Activated T-cell treated with anti-CD3 and anti-CD28 coated beads, Interleukin-2, amount 50 U/mL, for 48 hours (primary cell): ENCODE measurements at regions not wholly inside any gene's neighbourhood (a gene's known extent, or its start where the extent isn't known, plus 50 kb on each side); places are given as distances from the start of the nearest gene placed in this dataset.

Source experiments
- DNase-seq, 2 experiments: peaks; one replicate each; pipeline ENCODE4 v3.0.0-alpha.2; 2020

DNA sequence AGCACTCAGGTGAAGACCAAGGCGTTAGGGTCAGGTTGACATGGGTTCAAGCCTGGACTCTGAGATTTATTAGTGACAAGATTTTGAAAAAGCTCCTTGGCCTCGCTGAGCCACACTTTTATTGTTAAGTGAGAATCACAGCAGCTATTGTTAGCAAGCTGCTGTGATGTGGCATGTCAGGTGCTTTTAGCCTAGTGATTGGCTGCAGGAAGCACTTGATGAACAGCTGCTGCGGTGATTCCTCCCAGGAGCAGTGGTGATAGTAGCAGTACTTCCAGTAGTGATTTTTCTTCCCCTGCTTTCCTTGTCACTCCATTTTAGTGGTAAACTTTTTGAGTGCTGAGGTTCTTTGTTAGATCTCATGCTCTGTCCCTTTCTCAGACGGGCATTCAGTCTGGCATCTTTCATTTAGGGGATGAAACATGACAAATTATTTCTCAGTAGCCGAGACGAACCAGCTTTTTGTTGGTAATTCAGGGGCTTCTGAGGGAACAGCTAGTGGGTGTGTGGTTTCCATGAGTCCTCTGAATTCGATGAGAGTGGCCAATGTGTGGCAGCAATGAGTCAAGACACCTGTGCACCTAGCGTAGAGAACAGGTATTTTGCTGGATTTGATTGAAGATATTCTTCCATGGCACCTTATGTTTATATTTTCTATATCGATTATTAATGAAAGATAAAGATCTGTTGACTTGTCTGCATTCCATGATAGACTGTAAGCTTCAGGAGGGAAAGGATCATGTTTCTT is 696.7 kb downstream of the DHX35 start:
- no peak for DNase-seq

DNA sequence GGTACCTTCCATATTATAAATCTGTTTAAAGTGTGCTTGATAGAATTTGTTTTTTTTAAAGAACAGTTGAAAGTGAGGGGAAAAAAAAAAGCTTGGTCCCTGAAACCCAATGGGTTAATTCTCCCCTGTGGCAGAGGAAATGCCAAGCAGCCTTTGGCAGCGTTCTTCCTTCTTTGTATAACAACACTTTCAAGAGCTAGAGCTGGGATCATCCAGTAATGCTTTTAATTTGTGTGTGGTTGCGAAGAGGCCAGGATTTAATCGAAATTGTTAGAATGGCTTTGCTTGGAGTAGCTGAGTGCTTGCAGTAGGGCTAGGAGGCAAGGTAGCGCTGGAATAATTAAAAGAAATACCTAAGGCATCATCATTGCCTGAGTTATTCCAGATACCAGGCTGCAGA is 692.0 kb downstream of the DHX35 start:
- no peak for DNase-seq

DNA sequence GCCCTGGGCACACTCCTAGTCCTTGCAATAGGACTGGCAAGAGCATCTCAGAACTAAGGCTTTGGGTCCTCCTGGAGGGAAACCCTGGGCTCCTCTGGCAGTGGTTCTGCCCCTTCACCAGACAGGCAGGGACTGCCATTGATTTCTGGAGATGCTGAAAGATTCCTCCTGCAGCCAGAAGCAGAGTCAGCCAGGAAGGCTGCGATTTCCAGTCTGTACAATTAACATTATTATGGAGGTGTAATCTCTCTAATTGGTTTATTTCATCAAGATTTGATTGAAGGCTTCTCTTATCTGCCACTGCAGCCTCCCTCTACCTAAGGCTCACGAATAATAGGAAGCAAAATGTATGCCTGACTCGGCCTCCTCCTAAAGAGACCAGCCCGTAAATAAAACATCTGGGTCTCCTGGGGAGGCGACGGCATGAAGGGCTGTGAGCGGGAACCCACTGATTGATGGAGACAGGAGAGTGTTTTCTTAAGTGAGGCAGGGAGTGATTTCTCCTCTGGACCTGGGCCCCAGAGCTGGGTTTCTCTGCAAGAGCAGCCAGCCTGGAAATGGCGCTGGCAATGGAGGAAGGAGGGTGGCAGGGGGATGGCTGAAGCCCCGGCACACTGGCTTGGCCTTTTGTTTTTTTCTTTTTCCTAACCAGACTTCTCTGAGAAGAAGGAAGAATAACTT is 689.6 kb downstream of the DHX35 start:
- no peak for DNase-seq

DNA sequence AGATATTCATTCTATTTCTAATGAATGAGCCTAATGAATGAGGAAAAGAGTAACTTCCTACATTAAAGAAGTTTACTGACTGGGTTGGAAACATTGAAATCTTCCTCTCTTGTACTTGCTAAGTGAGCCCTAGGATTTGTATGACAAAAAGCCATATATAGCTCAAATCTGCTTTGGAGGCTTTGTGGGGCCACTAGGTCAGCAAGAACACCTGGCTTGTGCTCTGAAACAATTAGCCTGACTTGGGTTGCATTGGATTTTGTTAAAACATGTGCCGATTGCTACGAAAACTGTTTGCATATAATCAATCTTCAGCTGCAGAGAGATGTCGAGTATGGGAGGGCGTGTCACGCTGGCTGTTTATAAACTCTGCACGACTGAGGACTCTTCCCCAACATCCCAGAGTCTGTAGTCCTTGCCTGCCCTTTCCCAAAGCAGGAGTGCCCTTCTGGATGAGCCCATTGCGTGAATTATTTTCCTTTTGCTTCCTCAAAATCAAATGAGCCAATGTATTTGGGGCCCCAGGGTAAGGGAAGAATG is 684.8 kb downstream of the DHX35 start:
- no peak for DNase-seq

DNA sequence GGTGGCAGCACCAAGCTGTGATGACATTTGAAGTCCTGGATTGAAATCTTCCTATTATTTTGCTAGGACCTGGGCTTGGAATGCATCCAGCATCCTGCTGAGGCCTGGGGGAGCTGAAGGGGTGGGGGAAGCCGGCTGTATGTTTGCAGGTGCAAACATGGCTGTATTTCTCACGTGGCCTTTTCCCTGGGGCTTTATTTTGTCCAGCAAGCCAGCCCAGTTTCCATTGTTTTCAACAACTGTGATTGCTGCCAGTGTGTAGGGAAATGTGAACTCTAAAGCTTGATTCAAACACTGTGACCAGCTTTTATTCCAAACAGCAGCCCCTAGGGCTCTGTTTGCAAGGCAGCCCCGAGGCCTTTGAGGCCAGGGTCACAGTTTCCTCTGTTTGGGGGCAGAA is 683.0 kb downstream of the DHX35 start:
- no peak for DNase-seq

DNA sequence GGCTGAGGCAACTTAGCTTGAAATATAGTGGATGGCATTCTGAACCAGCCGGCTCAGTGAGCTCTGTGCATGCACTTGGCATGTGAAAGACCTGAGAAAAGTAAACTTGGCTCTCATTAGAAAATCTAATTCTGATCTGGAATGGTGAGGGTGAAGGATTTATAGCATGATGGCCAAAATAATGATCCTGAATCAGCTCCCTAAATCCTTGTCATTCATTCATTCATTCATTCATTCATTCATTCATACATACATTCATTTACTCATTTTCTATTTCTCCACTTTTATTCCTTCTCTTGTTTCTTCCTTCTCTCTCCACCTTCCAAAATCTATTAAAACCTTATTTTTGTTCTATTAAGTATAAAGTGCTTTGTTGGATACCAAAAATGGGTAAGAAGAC is 681.1 kb downstream of the DHX35 start:
- DNase-seq = no peak

DNA sequence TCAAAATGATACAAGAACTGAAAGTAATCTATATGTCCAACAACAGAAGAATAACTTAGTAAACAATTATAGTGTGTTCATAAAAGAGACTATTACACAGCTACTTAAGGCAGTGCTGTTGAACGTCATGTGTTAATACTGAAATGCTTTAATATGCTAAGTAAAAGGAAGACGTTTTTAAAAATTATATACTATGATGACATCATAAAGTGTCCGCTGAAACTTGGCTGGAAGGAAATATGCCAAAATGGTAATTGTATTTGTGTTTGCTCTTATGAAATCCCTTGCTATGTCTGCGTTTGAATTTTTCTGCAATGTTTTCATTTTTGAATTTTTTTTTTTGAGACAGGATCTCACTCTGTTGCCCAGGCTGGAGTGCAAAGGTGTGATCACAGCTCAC is 679.3 kb downstream of the DHX35 start:
- no peak for DNase-seq

DNA sequence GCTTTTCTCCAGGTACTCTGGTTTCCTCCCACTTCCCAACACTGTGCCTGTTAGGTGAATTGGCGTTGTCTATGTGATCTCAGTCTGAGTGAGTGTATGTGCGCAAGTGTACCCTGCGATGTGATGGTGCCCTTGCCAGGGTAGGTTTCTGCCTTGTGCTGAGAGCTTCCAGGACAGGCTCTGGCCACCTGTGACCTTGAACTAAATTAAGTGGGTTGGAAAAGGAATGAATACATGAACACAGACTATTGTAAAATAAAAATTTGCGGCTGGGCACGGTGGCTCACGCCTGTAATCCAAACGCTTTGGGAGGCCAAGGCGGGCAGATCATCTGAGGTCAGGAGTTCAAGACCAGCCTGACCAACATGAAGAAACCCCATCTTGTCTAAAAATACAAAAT is 678.0 kb downstream of the DHX35 start:
- DNase-seq = no peak

DNA sequence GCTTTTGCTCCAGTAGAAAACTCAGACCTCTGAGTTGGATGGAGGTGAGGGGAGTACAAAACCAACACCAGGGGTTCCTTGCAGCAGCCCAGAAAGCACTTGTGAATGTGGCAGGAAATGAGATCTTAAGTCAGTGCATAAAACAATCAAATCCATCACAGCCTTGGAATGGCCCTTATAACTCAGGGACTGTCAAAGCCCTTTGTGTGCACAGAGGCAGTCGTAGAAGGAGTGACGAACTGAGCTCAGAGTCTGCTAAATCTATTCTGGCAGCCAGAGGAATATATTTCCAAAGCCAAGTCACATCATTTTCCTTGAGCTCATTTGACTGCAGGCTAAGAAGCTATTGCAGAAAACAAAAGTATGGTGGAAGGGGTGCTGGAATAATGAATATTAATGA is 676.6 kb downstream of the DHX35 start:
- DNase-seq = no peak

DNA sequence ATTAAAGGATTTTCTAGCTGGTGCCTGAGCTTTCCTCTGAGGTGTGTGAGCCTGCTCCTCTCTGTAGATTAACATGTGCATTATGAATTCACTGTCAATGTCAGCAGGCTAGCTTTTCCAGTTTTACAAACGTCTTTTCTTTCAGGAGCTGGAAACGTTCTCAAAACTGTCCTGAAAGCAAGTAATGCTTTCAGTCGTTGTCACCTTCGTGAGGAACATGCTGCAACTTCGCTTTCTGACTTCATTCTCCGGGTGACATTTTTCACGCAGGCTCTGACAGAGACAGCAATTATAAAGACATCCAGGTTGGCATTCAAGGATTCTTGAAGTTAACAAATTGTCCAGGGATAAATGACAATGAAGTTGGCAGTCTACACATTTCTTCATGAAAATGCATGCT is 671.5 kb downstream of the DHX35 start:
- no peak for DNase-seq

DNA sequence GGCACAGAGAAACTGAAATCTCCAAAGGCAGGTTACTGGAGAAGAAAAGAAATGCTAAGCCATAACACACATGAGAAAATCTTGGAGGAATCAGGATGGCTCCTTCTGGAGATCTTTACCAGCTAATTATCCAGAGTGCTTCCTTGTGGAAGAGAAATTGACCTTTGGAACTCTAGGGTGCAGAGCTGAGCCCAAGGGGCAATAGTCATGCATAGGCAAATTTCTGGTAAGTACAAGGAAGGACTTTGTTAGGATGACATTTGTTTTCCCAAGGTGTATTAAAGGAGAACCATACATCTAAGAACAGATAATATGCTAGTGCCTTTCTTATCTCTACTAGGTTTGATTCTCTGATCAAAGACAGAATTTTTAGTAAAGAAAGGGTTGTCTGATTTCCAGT is 670.6 kb downstream of the DHX35 start:
- DNase-seq = no peak

DNA sequence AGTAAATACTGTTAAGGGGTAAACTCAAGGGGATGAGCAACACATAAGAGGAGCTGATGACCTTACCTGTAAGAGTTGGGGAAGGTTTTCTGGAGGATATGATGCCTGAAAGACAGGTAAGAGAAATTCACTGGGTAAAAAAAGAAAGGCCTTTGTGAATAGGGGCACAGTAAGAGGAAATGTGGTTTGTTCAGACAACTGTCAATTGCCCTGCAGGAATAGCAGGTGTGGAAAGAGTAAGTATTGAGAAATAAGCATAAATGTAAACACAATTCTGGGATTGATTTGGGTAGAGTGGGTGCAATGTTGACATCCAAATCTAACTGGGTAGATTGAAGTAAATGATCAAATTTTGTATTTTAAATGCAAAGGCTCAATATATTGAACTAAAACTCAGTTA is 670.0 kb downstream of the DHX35 start:
- no peak for DNase-seq

DNA sequence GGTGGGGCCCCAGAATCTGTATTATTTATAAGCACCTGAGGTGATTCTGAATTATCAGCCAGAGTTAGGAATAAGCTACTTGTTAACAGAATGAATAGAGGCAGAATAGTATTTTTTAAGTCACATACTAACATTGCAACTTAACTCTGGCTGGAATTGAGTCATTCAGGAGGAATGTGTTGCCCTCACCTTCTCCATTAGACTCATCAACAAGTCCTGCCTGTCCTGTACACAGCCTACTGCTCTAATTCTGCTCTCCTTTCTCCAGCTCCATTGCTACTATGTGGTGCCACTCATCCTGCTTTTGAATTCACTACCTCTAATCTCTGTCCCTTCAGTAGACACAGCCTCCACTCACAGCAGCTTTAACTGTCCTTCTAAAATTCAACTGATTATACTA is 669.4 kb downstream of the DHX35 start:
- no peak for DNase-seq

DNA sequence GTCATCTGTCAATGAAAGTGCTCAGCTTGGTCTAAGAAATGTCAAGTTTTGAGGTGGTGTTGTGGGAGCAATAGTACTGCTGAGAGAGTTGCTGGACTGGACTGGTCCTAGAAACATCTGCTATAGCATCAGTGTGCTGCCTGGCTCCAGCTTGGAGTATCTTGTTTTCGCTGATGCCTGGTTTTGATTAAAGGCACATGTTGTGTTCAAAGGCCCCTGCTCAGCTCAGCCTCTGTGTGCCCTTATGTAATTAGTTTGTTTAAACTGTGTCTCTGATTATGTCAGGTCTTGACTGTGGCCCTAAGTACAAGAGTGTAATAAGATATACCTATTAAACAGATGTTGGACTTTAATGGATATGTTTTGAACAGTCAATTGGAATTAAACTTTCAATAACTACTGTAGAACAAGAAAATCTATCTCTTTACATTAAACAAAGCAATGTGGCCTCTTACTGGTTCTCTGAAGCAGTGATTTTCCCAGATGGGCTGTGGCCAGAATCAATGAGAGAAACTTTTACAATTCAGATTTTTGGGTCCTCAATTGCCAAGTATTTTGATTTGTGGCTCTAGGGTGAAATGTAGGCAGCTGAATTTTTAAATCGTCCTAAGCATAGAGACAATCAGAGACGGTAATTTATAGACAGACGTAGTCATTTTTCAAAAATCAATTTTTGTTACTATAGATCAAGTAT is 668.2 kb downstream of the DHX35 start:
- DNase-seq = no peak

DNA sequence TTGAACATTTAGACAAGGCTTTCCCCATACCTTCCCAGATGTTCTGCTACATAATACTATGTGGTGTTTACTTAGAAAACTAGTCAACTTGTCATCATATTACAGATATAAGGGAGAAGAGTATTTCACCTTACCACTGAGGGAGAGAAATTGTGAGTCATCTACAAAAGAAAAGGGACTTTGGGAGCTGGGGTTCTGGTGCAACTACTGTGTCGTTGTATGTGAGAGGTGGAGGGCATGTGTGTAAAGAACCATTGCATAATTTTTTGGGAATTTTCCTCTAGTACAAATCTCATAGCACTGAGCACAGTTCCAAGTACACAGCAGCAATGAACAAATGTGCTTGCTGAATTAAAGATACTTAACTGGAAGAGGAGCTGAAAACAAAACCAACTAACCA is 665.6 kb downstream of the DHX35 start:
- DNase-seq = no peak

DNA sequence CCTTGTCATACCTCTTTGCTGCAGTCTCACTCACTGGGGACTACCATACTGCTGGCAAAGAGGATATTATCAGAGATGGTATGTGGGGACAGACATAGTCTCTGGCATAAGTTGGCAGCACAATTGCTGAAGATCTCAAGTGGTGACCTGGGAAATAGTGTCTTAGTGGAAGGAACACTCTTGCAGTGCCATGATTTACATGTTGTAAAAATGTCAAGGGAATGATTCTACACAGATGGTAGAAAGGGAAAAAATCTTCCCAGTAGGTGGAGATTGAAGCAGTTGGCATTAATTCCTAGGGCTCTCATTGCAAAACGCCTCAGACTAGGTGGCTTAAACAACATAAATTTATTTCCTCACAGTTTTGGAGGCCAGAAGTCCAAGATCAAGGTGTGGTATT is 662.2 kb downstream of the DHX35 start:
- DNase-seq = no peak

DNA sequence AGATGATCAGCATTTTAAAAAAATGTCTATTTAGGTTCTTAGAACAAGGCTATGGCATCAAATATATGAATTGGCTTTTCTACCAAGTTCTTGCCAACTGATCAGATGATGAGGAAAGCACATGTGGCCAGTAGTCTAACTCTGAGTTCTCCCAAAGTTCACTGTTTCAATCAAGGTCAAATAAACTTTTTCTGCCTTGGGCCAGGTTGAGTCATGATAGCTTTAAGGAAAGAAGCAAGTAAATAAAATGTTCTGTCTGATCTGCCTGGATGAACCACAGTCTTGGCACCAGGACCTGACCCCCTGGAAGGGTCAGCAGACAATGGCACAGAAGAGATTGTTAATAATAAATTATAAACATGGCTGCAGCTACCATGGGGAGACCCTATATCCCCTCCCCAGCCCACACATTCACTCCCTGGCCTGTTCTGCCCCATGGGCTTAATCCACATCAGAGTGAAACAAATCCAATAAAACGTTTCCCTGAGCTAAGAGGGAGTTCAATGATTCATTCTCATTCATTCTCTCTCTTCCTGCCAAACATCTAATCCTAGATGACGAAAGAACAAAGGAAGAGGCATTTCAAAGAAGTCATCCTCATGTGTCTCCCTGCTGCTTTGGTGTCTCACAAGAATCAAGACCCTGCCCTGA is 661.6 kb downstream of the DHX35 start:
- no peak for DNase-seq

DNA sequence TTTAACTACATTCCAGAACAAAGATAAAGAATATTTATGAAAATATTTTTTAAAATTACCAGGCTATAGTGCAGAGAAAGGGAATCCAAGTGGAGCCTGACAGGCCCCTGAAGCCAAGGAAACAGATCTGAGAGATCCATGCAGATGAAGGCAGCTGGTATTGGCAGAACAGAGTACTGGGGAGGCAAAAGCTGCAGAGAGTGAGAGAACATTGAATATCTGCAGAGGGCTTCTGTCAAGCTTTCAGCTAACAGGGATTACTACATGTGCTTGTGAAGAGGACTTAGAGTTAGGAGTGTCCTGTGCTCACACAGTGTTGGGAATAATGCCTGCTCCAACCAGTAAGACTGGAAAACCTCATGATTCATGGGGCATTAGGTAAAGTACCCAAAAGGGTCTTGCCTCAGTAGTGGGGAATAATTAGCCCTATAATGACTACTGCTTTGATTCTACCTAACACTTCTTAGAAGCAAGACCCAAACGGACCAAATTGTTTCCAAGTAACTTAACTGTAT is 657.2 kb downstream of the DHX35 start:
- DNase-seq = no peak

DNA sequence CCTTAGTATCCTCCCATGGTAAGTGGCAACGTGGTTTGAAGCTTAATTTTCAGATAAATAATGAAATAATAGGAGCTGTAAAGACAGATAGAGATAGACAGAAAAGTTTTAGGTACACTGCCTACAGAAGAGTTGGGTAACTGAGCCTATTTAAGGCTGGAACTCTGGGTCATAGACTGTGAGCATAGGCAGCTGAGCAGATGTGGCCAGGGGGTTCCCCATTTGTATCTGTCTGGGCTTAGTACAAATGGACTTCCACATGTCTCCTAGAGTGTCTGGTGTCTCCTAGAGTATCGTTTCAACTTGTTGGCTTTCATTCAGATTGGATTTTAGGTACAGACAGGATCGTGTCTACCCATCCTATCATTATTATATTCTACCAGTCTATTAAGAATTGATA is 649.8 kb downstream of the DHX35 start:
- no peak for DNase-seq

DNA sequence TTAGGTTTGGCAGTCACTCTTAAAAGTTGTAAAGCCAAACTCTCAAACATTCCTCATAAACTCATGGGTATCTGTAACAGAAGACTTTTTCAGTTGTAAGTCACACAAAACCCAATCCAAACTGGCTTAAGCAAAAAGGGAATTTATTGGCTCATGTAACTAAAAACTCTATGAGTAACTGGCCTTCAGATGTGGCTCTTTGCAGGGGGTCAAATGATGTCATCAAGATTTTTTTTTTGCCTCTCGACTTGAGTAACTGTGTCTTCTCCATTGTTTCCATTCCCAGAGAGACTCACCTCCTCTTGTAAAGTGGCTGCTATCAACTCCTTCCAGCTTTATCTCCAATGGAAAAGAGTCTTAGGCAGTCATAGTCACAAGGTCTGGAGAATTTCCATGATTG is 645.0 kb downstream of the DHX35 start:
- DNase-seq = no peak

DNA sequence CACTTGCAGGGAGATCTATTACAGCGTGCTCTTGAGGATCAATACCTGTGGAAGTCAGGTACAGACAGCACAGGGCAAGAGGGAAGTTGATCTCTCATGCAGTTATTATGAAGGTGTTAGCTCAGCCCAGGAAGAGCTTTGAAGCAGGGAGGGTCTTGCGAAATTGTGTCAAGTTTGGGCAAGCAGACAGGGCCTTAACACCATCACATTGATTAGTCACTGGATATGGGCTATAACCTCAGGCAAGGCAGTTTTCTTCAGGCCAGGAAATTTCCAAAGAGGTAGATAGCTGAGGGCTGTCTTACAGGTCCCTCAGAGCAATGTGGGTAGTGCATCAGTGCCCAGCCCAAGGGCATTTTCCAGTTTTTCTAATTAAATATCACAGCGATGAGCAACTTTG is 643.8 kb downstream of the DHX35 start:
- DNase-seq = no peak

DNA sequence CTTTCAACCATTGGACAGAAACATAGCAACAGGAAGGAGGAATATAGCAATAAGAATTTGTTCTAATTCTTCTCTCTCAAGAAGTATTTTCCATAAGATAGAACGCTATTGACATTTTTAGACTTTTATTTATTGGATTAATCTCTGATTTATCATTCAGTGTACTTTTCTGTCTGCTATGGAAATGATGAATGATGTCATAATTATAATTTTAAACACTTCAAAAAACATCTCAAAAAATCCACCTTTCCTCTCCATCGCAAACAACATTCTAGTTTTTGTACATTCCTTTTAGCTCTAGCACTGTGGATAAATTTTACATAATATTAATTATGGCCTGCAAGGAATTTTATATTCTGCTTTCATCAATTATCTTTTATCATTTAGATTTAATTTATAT is 643.2 kb downstream of the DHX35 start:
- no peak for DNase-seq

DNA sequence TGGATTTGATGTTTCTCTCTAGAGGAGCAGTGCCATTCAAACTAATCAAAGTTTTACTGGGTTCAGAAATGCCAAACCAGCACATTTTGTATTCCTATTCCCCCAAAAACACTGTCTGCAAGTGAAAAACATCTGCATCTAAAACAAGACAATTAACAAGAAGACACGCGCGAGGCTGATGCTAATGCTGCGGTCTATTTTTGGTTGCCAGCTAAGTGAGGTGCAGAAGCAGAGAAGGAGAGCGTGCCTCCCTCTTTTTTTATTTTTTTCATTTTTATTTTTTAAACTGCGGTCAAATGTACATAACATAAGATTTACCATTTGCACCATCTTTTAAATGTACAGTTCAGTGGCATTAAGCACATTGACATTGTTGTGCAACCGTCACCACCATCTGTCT is 641.1 kb downstream of the DHX35 start:
- DNase-seq = no peak
